GM19452 (cell line): ENCODE measurements at regions not wholly inside any gene's neighbourhood (a gene's known extent, or its start where the extent isn't known, plus 50 kb on each side); places are given as distances from the start of the nearest gene placed in this dataset.
"Not testable (repeated sequence)": the region's sequence is repeated elsewhere in the genome, so short reads cannot be mapped to it uniquely, and the experiment has no call there.

Source experiments
- ATAC-seq: cut with Tn5 transposase; IDR thresholded peaks from one replicate; pipeline ENCODE4 v1.9.1; 2021; ENCODE audit not compliant: unreplicated experiment

DNA sequence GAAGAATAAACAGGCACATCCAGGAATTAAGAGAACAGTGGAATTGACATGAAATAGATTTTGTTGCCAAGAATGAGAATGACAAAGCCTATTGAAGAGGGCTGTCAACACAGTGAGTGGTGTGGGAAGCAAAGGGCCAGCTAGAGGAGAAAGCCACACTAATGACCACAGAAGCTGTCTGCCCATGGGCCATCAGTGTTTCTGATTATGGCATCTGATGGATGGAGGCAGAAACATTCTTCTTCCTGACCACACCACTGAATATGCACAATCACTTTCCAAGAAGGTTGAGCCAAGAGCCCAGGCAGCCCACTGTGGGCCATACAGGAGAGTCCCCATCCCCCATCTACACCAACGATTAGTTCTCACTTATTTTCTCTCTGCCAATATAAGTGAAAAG, 146.0 kb upstream of the SH3BP4 start:
- ATAC-seq, result no peak

GRCh38 chr2:234804704-234805103, 147.1 kb upstream of the SH3BP4 start:
- no peak for ATAC-seq

- no peak for ATAC-seq
Observed at GRCh38 chr2:234802845-234803171, 149.0 kb upstream of the SH3BP4 start.

GRCh38 chr2:234802071-234802844, 149.6 kb upstream of the SH3BP4 start:
- no peak for ATAC-seq

DNA sequence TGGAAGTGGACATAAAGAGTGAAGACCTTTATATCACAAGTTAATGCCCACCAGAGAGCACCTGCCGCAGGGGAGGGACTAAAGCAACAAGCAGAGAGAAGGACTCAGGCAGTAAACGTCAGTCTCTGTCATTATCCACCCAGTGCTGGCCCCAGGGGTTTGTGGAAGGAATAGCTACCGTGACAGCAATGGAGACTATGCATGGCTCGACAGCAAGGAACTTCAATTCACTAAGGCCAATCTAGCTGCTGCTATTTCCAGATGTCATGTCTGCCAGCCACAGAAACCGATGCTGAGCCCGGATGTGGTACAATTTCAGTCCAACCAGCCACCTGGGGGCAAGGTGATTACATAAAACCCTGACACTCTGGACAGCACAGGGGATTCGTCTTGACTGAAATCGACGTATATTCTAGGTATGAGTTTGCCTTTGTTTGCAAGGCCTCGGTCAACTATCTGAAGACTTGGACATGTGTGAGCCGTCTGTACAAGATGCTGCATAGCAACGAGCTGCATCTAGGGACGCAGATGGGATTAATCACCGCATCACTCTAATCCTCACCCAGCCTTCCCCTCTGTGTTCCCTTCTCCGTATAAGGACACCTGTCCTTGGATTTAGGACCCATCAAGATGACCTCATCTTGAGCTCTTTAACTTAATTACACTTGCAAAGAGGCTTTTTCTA, 154.1 kb upstream of the SH3BP4 start:
- no peak for ATAC-seq

DNA sequence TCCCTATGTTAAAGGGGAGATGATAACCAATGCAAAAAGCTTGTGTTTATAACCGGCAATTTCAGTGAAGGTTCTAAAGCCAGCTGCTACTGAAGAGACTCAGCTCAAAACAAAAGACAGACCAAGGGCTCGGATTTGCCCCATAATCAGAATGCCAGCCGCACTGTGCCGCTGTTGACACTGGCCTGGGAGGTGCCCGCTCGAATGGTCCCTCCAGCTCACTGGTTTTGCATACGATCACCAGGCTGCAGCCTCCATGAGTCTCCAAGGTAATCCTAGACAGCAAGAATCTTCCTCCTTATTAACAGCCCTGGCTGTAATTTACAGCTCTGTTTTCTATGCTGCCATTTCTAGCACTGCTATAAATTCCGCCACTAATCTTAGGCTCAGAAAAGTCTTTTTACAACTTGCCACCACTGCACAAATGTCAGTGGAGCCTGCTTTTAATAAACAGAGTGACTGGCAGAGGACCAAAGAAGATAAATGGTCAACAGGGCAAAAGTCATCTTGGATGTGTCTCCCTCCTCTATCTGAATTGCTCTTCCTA, 155.7 kb upstream of the SH3BP4 start:
- no peak for ATAC-seq

DNA sequence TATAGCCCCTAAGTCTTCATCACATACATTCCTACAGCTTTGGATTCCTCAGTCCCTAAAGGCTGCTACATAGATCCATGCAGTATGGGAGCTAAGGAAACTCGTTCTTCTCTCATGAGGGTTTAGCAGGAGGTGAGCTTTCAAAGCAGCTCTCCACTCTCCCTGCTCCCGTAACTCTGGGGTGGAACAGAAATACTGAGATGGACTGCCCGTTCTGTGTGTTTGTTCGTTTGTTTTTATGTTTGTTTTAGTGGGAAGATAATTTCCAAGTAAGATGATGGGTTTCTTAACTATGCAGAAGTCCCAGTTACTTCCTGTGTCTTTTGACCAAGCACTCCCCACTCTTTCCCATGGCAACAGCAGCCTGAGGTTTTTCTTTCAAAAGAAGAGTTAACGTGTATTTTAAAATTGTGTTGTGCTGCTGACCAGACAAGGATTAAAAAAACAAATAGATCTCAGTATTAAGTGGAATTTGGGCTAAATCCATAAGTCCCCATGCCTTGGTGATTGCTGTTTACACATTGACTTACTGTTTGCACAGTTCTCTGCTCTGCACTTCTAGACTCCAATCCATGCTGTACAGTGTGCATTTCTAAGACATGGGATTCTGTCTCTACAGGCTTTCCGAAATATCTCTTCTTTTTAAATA, 156.4 kb upstream of the SH3BP4 start:
- ATAC-seq, result no peak

DNA sequence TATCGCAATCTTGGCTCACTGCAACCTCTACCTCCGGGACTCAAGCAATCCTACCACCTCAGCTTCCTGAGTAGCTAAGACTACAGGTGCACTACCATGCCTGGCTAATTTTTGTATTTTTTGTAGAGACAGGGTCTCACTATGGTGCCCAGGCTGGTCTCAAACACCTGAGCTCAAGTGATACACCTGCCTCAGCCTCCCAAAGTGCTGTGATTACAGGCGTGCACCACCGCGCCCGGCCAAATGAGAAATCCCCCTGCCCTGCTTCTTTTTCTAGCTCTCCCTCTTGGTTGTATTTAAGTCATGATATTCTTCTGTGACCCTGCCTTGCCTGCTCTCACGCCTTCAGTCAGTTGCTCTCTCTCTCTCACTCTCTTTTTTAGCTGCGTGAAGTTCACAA, 157.0 kb upstream of the SH3BP4 start:
- ATAC-seq, result no peak

- ATAC-seq, result no peak
Observed at GRCh38 chr2:234793212-234793785, 158.5 kb upstream of the SH3BP4 start.

GRCh38 chr2:234792621-234793022, 159.2 kb upstream of the SH3BP4 start:
- no peak for ATAC-seq

- ATAC-seq, result not testable (repeated sequence)
Observed at GRCh38 chr2:234792096-234792495, 159.7 kb upstream of the SH3BP4 start.

GRCh38 chr2:234790380-234790779, 161.4 kb upstream of the SH3BP4 start:
- ATAC-seq, result no peak

DNA sequence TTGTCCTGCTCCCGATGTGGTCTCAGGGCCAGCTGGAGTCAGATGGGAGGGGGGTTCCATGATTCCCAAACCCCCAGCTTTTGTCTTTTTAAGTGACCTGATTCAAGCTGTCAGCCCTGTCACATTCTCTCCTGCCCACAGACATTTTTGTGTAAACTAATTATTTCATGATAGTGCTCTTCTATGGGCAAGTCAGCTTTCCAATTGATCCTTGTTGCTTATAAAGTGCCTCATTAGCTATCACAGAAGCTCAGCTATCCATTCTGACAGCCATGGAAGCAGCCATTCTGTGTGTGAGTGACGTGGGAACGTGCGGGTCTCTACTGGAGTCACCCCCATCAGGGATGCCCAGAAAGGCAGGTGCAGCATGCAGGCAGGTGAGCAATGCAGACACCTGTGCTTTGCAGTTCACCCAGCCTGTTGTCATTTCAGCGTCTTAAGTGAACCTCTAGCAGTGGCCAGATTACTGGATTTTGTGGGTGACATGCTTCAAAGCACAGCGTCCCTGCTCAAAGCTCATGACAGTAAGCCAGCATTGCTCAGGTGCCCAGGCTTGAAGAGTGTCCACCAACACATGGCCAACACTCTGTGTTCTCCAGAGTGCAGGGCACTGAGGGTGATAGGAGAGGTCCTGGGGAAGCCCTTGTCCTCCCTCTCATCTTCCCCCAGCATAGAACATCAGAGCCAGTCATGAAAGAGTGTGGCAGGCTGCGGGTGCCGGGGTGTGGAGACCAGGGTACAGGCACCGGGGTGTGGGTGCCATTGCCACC, 162.1 kb upstream of the SH3BP4 start:
- no peak for ATAC-seq

- no peak for ATAC-seq
Observed at GRCh38 chr2:234788841-234789240, 163.0 kb upstream of the SH3BP4 start.

- no peak for ATAC-seq
Observed at GRCh38 chr2:234788381-234788780, 163.4 kb upstream of the SH3BP4 start.

GRCh38 chr2:234787114-234787513, 164.7 kb upstream of the SH3BP4 start:
- no peak for ATAC-seq

DNA sequence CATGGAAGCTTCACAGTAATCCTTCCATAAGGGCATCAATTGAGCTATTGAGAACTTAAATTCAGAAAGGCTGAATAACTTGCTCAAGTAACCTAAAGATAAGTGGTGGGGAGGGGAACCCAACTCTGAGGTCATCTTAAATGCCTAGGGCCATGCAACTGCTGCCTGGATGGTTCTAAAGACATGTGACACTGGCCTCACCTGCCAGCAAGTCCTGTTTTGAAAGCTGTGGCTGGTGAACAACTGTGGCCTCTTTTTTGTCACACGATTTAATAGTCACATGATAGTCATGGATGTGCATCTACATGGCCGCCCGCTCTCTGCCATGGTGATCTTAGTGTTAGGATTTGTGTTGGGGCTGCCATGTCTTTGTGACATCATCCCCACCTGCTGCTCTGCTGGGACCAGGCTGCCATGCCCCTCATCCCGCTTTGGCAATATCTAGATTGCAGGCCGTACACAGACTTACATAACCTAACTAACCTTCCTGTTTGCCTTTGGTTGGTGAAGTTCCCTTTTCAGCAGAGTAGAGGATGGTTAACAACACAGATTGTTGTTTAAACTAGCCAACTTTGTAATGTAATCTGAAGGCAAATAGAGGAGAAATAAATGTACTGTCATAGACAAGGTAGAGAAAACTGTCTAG, 177.9 kb upstream of the SH3BP4 start:
- ATAC-seq, result no peak

DNA sequence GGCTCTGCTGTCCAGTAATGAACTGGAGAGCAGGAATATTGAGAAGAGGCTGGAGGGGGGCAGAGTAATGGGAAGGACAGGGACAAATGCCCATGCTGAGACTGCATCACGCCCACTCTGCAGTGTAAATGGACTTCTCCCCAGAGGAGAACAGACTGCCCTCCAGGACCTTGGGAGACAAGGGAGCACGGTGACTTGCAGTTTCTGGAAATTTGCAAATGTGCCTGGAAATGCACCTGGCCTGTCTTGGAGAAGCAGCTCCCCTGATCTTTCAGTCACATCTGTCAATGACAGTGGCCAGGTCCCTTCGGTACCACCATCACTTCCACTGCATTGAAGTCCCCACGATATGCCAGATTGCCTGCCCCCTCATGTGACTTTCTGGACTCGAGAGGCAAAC, 178.7 kb upstream of the SH3BP4 start:
- no peak for ATAC-seq

- ATAC-seq, result no peak
Observed at GRCh38 chr2:234772733-234773060, 179.1 kb upstream of the SH3BP4 start.

GRCh38 chr2:234771980-234772732, 179.7 kb upstream of the SH3BP4 start:
- ATAC-seq, result no peak
